ENCODE measurements at regions not wholly inside any gene's neighbourhood (a gene's known extent, or its start where the extent isn't known, plus 50 kb on each side); places are given as distances from the start of the nearest gene placed in this dataset.

GRCh38 chrX:39206399-39207145, 405.3 kb downstream of the MID1IP1 start:
- TF ChIP-seq CTCF (IDR thresholded peaks at IDR 0.05): no peak
- TF ChIP-seq POLR2A (IDR thresholded peaks at IDR 0.05): no peak

Measured in uterus (tissue), 2 donors.